GM19455 (cell line): ENCODE measurements at regions not wholly inside any gene's neighbourhood (a gene's known extent, or its start where the extent isn't known, plus 50 kb on each side); places are given as distances from the start of the nearest gene placed in this dataset.

Source experiments
- ATAC-seq: cut with Tn5 transposase; IDR thresholded peaks from one replicate; pipeline ENCODE4 v1.9.1; 2021; ENCODE audit not compliant: unreplicated experiment

DNA sequence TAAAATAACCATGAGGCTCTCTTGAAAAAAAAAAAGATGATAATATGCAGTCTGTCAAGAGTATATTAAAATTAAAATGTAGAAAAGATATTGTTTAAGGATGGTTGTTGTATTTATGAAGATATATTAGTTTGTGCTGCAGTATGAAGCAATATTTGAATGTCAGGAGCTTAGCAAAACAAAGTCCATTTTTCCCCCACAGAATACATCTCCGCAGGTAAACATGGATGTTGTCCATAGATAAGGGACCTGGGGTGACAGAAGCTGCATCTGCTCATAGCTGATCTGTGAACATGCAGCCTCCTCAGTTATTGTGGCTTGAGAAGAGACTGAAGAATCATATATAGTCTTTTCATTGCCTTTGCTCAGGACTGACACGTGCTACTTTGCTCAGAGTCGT lies 366.1 kb upstream of the MMADHC start:
- ATAC-seq: no peak

DNA sequence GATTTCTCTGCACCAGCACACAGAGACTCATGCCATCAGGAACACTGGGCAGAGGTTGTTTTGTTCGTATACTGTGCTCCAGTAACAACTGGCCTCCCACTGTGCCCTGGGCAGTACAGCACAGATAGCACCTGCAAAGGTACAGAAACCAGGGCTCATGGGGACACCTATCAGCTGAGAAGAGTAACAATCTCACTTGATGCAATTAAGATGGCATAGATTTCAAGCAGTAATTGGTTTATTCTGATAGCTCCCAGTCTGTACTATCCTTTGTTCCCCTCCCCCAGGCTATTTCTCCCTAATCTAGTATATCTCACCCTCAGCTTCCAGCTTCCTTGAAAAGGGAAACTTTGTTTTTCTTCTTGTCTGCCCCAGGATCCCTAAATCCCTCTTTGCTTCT lies 343.9 kb upstream of the MMADHC start:
- no peak for ATAC-seq

DNA sequence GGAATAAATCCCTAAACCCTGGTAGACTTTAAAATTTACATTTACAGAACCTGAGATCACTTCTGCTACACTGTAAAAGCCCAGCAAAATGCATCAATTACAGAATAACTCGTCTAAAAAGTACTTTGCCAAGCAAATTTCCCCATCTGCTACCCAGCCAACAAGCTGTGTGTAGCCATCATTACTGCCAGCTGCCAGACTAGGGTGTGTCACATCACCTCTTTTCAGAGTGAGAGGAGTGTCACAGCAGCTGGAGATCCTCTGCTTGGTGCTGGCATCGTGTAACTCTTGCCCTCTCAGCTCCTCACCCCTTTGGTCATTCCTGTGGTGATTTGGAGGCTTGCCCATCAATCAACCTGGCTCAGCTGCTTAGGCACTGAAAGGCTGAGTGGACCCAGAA lies 340.4 kb upstream of the MMADHC start:
- no peak for ATAC-seq

DNA sequence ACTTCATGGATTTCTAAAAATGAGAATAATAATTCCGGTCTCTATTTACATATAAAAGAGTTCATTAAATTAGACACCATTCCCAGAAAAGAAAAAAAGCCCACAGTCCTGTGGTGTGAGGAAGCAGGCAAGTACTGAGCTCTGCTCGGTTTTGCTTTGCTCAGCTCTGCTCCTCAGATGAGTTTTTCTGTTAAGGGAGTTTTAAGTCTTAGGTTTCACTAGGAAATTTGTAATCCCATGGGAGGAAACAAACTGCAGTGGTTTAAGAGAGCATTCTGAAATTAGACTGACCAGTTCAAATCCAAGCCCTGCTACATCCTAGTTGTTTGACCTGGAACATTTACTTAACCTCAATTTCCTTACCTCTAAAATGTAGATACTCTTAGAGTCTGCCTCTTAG lies 338.6 kb upstream of the MMADHC start:
- no peak for ATAC-seq

DNA sequence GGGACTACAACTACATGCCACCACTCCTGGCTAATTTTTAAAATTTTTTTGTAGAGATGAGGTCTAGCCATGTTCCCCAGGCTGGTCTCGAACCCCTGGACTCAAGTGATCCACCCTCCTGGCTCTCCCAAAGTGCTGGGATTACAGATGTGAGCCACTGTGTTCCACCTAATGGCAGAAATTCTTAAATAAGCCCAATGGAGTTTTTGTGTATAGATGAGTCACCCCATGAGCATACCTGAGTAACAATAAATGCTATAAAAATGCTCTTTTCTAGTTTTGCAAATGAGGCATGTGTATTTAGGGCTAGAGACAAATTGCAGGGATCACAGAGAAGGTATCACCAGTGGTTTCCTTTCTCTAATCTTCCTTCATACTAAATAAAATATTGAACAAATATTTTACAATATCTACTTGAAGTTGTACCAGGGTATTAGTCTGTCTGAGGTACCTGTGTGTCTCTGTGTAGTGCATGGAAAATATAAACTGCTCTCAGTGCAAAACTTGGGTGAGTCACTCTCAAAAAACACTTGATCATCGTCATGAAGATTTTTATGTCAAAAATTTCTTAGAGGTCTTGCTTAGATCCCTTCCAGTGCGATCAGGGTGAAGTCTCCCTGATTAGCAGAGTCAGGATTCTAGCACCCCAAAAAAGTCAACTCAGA lies 337.1 kb upstream of the MMADHC start:
- ATAC-seq: no peak

DNA sequence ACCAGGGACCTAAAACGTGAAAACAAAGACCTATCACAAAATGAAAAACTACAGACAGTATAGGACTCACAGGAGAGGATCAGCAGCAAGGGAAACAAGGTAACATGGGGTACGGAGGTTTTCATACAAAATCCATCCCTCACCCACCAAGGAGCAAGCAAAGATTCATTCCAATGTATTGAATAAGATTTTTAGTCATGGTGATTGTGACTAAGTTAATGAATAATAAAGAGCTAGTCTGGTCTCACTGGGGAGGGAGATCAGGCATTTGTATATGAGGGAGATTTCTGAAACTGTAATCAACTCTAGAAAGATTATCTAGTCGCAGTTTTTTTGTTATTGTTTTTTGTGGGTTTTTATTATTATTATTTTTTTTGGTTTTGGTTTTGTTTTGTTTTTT lies 336.5 kb upstream of the MMADHC start:
- ATAC-seq: no peak

DNA sequence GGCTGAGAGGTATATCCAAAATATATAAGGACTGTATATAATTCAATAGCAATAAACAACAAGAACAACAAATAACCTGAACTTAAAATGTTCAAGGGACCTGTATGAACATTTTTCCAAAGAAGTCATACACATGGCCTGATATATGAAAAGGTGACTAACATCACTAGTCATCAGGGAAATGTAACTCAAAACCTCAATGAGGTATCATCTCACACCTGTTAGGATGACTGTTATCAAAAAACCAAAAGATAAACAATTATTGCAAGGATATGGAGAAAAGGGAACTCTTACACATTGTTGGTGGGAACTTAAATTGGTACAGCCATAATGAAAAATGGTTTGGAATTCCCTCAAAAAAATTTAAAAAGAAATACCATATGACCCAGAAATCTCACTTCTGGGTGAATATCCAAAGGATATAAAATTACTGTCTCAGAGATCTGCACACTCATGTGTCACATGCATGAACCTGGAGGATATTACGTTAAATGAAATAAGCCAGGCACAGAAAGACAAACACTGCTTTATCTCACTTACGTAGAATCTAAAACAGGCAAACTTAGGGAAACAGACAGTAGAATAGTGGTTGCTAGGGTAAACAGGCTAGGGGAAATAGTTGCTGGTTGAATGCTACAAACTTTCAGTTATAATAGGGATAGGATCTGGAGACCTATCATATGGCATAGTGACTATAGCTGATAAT lies 334.5 kb upstream of the MMADHC start:
- no peak for ATAC-seq

DNA sequence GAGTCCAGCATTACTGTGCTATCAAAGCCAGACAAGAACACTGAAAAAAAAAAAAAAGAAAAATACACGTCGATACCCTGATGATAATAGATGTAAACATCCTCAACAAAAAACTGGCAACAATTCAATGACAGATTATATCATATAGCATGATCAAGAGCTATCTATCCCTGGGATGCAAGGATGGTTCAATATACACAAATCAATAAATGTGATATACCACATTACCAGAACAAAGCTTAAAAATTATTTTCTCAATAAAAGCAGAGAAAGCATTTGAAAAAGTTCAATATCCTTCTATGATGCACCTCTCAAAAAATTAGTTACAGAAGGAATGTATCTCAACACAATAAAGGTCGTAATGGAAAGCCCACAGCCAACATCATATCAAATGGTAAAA lies 332.8 kb upstream of the MMADHC start:
- no peak for ATAC-seq

DNA sequence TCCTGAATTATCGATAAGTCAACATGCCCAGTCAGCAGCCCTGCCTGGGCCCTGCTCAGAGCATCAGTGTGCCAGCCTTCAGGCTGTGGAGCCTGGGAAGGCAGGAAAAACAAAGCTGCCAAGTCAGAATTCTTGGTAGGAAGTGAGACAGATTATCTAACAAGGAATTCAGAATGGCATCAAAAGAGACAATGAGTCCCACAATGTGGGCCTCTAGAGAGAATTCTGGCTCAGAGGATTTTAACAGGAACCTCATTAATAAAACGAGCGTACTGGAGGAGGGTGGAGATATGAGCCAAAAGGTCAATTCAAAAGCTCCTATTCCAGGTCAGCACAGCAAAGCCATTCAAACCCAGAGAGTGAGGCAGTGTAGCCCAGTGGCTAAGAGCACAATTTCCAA lies 327.6 kb upstream of the MMADHC start:
- no peak for ATAC-seq

DNA sequence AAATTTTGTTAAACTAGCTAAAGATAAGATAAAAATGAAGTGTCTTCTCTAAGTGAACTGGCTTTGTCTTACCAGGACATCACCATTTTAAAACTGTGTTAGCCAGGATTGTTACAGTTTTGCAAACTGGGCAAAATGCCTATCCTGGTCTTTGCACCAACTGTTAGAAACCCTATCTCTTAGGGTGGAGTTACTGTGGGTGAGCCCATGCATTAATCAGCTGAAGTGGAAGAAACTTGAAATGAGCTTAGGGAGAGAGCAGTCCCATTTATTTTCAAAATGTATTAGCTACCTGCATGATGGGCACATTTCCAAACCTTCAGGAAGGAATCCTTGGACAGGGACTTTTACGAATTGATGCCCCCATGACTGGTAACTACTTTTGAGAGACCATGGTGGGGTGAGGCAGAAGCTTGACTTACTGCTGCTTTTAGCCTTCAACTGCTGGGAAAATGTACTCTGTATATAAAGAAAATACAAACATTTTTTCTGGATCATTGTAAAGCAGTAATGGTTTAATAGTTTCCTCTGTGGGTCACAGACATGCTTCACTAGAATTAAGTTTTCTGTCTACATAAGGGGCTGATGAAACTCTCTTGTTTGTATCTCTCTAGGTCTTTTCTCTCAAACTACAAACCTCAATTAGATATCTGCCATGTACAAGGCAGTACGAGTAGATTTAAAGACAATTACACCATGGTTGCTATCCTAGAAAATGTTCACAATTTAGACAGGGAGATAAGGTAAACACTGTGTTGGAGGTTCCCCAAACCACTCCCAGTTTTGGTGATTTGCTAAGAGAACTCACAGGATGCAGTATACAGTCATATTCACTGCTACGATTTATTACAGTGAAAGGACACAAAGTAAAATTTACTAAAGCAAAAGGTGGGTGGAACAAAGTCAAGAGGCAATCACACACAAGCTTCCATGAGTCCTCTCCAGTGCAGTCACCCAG lies 321.4 kb upstream of the MMADHC start:
- ATAC-seq: no peak

DNA sequence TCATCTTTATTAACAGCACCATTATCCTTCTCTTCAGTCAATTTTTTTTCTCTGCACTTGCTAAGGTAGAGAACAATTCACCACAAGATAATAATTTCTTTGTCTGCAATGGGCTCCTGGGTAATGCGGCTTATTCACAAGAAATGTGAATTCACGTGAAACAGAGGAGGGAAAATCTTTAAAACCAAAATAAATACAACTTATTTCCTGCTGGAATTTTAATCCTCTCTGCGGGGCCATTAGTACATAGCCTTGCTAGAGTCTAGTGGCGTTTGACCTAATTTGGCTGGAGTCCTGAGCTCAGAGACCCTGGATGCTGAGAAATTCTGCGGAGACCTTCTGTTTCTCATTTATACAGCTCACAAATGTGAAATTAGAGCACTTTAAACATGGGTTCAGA lies 319.3 kb upstream of the MMADHC start:
- ATAC-seq: no peak

DNA sequence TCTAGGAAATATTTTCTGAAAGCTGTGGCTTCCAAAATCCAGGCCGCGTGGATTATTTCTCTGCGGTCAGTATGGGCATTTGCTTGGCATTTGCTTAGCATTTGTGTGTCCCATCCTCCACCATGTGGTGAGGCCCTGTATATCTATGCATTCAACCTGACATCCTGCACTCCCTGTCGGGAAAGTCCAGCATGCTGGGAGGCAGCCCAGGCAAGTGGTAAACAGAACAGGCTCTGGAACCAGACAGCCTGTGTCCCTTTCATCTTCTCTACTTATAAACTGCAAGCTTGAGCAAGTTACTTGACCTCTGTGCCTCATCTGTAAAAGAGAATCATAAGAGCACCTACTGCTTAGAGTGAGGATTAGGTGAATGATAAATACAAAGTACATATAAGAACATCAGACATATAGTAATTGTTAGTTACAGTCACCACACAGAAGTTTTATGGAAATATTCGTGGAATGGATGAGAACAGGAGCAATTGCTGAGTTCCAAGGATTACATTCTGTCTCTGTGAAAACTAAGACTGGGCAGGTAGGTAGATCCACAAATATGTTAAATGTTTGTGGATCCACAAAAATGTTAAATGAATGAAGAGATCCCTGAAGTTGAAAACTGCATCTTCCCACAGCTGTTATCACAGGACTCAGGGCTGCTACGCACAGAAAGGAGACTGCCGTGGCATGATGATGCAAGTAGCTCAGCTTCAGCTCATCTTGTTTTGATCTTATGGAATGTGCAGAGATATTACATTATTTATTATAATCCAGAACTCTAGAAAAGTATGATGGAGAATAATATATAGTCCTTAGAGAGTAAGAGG lies 317.0 kb upstream of the MMADHC start:
- no peak for ATAC-seq

DNA sequence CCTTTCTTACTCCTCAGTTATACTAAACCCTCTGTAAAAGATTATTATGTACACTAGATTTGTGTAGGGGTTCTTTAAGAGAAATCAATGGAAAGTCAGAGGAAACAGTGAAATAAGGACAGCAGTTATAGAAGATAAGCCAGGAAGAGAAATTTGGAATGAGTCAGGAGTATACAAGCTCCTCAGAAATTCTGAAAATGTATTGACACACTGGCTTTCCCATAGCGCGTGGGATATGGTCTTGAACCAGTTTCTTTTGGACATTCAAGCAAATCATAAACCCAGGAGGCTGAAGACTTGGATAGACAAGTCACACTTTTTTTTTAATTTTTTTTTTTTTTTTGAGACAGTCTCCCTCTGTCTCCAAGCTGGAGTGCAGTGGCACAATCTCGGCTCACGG lies 316.1 kb upstream of the MMADHC start:
- ATAC-seq: no peak

DNA sequence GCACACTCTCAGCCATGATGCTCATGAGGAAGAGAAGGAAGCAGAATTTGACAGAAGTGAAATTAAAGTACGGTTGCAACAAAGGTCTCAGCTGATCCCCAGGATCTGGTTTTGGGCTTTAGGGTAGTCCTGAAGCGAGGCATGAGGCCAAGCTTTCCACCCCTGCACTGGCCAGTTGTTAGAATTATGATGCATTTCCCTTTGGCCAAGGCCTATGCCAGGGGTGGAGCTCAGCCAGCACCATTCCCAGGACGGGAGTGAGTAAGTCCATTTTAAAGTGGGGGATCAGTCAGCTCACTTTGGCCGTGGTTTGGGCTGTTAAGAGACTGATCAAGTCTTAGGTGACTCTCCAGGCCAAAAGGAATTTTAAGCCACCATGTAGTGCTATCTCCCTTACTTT lies 314.5 kb upstream of the MMADHC start:
- ATAC-seq: no peak

DNA sequence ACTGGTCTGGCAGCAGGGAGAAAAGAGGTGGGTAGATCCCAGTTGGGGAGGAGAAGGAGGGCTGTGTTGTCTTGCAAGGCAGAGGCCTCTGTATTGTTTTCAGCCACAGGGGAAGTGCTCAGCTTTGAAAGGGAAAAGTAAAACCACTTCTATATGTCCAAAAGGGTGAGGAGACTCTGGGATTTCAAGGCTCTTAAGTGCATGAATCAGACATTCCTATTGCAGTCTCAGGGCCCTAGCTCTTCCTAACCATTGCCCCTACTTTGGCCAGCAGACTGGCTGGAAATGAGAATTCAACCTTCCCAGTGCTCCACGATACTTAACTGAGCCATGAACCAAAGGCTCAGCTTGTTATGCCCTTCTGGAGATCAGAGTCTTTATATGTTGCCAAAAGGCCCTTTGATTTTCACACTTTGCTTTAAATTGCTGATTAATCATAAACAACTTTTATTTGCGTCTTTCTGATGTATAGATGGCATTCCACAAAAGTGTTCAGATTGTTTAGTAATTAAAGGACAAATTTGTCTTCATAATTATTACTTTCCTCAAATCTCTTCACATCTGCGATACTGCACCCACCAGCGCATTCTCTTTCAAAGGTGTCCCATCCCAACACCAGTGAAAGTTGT lies 313.8 kb upstream of the MMADHC start:
- ATAC-seq: no peak

DNA sequence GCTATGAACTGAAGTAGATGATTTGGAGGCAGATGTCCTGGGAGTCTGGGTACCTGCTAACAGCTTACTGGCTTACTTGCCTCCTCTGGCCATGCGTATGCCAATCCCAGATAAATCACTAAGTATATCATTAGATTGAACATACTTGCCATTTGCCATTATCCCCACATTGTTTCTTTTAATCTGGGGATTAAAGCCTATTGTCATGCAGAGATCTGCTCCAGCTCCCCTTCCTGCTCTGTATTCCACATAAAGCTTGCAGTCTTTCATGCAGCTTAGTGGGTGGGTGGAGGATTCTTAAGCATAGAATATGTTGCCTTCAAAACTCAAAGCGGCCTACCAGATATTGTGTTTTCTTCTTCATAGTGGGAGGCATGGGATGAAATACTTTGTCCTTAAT lies 311.8 kb upstream of the MMADHC start:
- ATAC-seq: no peak

DNA sequence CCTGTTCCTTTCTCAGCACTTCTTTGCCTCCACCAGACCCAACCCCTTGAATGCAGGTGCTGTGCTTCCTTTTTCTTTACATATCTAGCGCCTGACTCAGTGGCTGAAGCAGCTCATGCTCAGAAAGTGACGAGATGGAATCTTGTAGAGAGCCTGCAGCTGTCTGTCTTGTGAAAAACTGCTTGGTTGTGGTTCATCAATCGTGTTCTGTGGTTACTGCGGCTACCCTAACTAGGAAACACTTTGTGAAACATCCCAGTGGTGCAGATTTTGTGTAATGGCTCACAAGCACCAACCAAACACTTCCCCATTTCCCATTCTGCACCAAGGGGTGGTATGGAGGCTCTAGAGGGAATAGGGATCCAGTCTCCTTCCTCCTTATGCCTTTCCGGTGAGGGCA lies 307.2 kb upstream of the MMADHC start:
- ATAC-seq: no peak

DNA sequence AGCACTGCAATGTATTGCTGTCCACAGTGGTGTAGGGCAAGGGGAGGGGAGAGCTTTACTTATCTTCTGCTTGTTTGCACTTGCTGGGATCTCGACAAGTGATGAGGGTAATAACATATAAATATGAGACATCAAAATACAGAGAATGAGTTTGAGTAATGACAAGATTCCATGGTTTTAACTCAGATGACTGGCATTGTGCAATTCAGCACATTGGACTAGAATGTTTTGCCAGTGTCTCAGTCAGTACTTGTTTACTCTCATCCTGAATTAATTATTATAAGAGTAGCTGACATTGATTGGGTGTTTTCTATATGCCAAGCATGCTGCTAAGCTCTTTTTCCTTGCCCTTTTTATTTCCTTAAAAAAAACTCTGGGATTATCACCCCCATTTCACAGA lies 306.7 kb upstream of the MMADHC start:
- ATAC-seq: no peak

DNA sequence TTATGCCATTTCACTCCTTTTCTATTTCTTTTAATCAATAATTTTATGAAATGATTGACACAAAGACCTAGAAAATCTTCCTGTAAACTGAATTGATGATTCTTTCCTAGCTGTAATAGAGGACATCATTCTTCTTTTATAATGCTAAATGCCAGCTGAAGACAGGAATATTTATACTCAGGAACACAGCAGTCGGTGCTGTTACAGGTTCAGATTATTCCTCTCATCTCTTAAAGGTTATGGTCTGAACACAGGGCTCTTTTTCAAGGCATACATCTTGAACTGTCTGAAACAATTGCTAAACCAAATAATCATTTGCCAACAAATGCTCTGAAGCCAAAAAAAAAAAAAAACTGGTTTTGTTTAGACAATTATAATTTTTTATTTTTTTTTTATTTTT lies 305.0 kb upstream of the MMADHC start:
- no peak for ATAC-seq

DNA sequence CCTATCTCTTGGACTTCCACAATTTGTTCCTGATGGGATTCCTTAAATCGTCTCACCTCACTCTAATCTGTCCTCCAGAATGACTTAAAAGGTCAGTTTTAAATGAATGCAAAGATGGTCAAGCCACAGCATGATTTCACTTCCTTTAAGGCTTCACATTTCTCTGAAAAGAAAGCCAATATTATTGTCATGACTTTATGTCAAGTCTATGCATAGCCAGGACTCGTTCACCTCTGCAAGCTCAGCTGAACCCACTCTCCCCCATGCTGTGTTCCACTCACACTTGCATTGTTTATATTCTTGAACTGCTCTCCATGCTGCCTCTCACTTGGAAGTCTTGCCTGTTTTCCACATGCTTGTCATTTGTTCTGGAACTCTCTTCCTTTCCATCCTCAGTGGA lies 298.4 kb upstream of the MMADHC start:
- no peak for ATAC-seq

DNA sequence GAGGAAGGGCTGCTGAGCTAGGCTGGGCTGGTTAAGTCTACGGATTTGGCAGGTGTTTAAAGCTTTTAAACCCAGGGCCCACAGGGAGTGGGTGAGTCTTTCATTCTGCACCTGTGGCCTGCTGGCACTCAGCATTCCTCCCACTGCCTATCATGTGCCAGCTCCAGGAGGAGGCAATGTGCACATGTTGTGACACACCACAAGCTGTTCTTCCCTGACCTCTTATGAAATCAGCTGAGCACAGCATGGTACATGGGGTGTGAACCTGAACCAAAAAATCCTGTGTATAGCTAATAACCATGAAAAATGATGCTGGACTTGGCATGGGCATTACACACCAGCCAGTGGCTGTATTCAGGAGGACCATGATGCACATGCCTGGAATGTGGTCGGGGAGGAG lies 297.9 kb upstream of the MMADHC start:
- ATAC-seq: no peak
